ENCODE measurements at regions not wholly inside any gene's neighbourhood (a gene's known extent, or its start where the extent isn't known, plus 50 kb on each side); places are given as distances from the start of the nearest gene placed in this dataset.

- no peak overlapping the region for H3K4me3 ChIP-seq (ENCODE audit: low read depth, low read length)
- no peak for TF ChIP-seq CTCF (conservative IDR thresholded peaks at IDR 0.05; ENCODE audit: low read depth, low read length)
- no peak for DNase-seq (ENCODE audit: low read depth)
Observed at GRCh38 chrX:115400960-115401359, 111.4 kb downstream of the LUZP4 start.

- TF ChIP-seq CTCF (conservative IDR thresholded peaks at IDR 0.05; ENCODE audit: low read depth, low read length): no peak
- no peak for DNase-seq (ENCODE audit: low read depth)
- no peak overlapping the region for H3K4me3 ChIP-seq (ENCODE audit: low read depth, low read length)
Observed at GRCh38 chrX:115402299-115402698, 112.8 kb downstream of the LUZP4 start.

DNA sequence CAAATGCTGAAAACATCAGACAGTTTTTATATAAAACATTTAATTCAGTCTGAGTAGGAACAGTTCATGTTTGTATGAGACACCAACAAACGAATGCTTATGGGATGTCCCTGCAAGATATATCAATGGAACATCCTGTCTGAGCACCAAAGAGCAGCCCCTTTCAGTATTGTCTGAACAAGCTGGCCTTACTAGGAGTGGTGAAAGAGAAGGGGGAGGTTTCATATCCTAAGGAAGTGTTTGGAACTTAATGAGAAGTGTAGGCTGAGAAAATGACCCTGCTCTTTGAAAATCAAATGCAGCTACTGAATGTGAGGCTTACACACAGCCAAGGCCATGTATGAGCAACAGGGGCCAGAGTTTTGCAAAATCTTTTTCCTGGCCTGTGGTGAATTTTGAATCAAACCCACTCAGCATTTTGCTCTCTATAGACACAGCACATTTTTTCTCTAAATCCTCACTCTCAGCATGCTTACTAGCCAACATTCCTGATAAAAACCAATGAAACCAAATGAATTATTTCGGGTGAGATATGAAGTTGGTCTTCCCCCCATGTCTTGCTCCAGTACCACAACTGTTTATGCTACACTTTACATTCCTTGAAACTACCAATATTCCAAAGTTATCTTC is 119.4 kb downstream of the LUZP4 start:
- H3K4me3 ChIP-seq (ENCODE audit: low read depth, low read length): no peak overlapping the region
- peak; percentile 72 for DNase-seq (ENCODE audit: low read depth)
- TF ChIP-seq CTCF (conservative IDR thresholded peaks at IDR 0.05; ENCODE audit: low read depth, low read length): no peak

DNA sequence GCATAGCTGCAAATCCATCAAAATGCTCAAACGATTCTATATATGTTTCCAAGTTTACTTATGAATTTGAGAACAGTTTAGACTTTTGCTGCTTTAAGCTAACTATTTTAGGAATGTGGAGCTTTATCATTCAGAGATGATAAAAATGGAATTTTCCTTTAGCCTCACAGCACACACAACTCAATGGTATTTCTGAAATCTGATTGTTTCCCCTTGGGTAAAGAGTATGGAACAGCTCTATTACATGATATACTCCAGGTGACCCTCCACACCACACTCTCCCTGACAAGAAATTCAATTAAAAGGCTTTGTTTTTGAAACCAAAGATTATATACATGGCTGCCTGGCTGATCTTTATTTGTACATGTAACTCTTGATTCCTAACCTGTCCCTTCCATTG is 120.0 kb downstream of the LUZP4 start:
- peak; percentile 50 for DNase-seq (ENCODE audit: low read depth)
- TF ChIP-seq CTCF (conservative IDR thresholded peaks at IDR 0.05; ENCODE audit: low read depth, low read length): no peak
- H3K4me3 ChIP-seq (ENCODE audit: low read depth, low read length): no peak overlapping the region

DNA sequence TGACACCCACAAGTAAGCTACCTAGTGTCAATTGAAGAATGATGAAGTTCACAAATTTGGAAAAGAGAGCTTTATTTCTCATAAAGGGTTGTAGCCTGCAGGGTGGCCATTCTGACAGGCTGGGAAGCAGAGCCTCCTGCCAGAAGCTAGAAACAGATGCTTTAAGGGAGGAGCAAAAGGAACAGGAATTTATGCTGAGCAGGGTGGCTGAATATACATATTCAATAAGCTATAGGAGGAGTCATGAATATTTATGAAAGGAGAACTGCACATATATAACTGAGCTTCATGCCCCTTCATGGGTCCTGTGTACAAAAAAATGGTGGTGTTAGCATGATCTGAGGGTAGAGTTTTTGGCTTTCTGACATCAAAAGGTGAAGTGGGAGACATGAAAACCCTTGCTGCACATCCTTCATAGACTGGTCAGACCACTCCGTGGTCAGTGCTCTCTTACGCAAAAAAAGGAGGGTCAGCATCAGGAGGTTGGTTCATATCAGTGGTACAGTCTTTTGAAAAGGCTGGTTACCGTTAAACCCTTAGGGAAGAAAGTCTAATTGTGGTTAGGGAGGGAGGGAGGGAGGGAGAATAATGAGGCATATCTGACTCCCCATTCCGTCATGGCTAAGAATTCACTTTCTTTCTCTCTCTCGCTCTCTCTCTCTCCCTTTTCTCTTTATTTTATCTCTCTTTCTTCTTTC is 121.4 kb downstream of the LUZP4 start:
- no peak for TF ChIP-seq CTCF (conservative IDR thresholded peaks at IDR 0.05; ENCODE audit: low read depth, low read length)
- no peak overlapping the region for H3K4me3 ChIP-seq (ENCODE audit: low read depth, low read length)
- no peak for DNase-seq (ENCODE audit: low read depth)

DNA sequence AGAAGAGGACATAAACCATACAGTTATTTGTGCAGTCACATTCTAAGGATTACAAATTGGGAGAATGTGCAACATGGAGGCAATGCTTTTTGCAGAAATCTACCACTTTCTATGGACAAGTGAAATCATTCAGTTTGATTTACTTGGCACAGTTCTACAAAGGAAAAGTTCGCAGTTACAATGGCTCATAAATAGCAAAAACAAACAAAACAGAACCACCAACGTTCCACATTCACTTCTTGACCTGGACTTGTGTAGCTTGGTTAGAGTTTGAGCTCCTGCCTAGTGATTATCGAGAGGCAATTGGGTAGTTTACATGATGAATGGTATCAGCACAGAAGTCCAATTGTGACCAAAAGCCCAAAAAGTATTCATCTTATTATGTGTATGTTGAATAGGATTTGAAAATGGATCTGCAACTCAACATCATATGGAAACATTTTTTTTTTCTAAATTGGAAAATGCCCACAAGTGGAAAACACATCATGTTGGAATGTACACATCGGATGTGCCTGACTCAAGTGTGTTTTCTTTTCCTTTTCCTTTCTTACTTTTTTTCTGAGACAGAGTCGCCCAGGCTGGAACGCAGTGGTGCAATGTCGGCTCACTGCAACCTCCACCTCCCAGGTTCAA is 123.8 kb downstream of the LUZP4 start:
- H3K4me3 ChIP-seq (ENCODE audit: low read depth, low read length): no peak overlapping the region
- peak; percentile 62 for DNase-seq (ENCODE audit: low read depth)
- no peak for TF ChIP-seq CTCF (conservative IDR thresholded peaks at IDR 0.05; ENCODE audit: low read depth, low read length)

Measured in choroid plexus epithelial cell (primary cell).